ENCODE measurements at regions not wholly inside any gene's neighbourhood (a gene's known extent, or its start where the extent isn't known, plus 50 kb on each side); places are given as distances from the start of the nearest gene placed in this dataset.

GRCh38 chr11:116553482-116553881 is 219.3 kb downstream of the BUD13 start:
- DNase-seq, result no peak

- no peak for DNase-seq
Measured at GRCh38 chr11:116551576-116551975, 221.2 kb downstream of the BUD13 start.

- DNase-seq, result no peak
Measured at GRCh38 chr11:116548256-116548655, 224.5 kb downstream of the BUD13 start.

GRCh38 chr11:116547571-116547970 is 225.2 kb downstream of the BUD13 start:
- DNase-seq, result no peak

GRCh38 chr11:116545912-116546311 is 226.9 kb downstream of the BUD13 start:
- no peak for DNase-seq

- no peak for DNase-seq
Measured at GRCh38 chr11:116544721-116545120, 228.1 kb downstream of the BUD13 start.

GRCh38 chr11:116543911-116544475 is 228.8 kb downstream of the BUD13 start:
- no peak for DNase-seq

GRCh38 chr11:116543099-116543498 is 229.7 kb downstream of the BUD13 start:
- DNase-seq, result no peak

- DNase-seq, result no peak
Measured at GRCh38 chr11:116542406-116542805, 230.4 kb downstream of the BUD13 start.

GRCh38 chr11:116541460-116541859 is 231.3 kb downstream of the BUD13 start:
- DNase-seq, result no peak

- no peak for DNase-seq
Measured at GRCh38 chr11:116540645-116541304, 232.0 kb downstream of the BUD13 start.

GRCh38 chr11:116539836-116540418 is 232.9 kb downstream of the BUD13 start:
- no peak for DNase-seq

GRCh38 chr11:116539211-116539610 is 233.6 kb downstream of the BUD13 start:
- no peak for DNase-seq

- DNase-seq, result no peak
Measured at GRCh38 chr11:116538677-116539076, 234.1 kb downstream of the BUD13 start.

- no peak for DNase-seq
Measured at GRCh38 chr11:116537709-116538108, 235.1 kb downstream of the BUD13 start.

GRCh38 chr11:116537121-116537520 is 235.7 kb downstream of the BUD13 start:
- no peak for DNase-seq

- DNase-seq, result no peak
Measured at GRCh38 chr11:116536416-116536815, 236.4 kb downstream of the BUD13 start.

- DNase-seq, result no peak
Measured at GRCh38 chr11:116535994-116536393, 236.8 kb downstream of the BUD13 start.

- no peak for DNase-seq
Measured at GRCh38 chr11:116535120-116535519, 237.7 kb downstream of the BUD13 start.

GRCh38 chr11:116534270-116534975 is 238.4 kb downstream of the BUD13 start:
- no peak for DNase-seq

- DNase-seq, result no peak
Measured at GRCh38 chr11:116533186-116533825, 239.5 kb downstream of the BUD13 start.

- DNase-seq, result no peak
Measured at GRCh38 chr11:116532066-116532465, 240.7 kb downstream of the BUD13 start.

- no peak for DNase-seq
Measured at GRCh38 chr11:116530705-116531104, 242.1 kb downstream of the BUD13 start.
